GM12872 (cell line): ENCODE measurements at regions not wholly inside any gene's neighbourhood (a gene's known extent, or its start where the extent isn't known, plus 50 kb on each side); places are given as distances from the start of the nearest gene placed in this dataset.

Experiments
- TF ChIP-seq, protein P1 (sequence below): IDR thresholded peaks from 3 replicates; pipeline ENCODE4 v1.5.1; 2011; ENCODE audit warnings: low read depth, mild to moderate bottlenecking, low read length, moderate library complexity; ENCODE audit not compliant: insufficient read depth

DNA sequence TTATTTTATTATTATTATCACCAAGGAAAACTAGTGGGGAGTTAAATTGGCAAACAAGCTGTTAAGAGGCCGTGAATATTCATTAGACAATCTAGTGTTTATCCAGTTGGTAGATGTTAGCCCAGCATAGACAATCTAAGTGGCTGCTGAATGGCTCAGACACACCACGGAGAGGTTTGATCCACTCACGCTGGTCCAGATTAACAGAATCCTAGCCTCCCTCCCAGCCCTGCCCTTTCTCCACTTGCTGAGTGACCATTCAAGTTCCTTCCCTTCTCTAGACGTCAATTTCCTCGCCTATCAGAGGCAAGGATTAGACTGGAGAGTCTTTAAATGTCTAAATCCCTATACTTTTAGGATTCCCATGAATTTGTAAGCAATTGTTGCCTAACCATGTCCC is 80.1 kb downstream of the RRAGC start:
- TF ChIP-seq, protein P1, sequence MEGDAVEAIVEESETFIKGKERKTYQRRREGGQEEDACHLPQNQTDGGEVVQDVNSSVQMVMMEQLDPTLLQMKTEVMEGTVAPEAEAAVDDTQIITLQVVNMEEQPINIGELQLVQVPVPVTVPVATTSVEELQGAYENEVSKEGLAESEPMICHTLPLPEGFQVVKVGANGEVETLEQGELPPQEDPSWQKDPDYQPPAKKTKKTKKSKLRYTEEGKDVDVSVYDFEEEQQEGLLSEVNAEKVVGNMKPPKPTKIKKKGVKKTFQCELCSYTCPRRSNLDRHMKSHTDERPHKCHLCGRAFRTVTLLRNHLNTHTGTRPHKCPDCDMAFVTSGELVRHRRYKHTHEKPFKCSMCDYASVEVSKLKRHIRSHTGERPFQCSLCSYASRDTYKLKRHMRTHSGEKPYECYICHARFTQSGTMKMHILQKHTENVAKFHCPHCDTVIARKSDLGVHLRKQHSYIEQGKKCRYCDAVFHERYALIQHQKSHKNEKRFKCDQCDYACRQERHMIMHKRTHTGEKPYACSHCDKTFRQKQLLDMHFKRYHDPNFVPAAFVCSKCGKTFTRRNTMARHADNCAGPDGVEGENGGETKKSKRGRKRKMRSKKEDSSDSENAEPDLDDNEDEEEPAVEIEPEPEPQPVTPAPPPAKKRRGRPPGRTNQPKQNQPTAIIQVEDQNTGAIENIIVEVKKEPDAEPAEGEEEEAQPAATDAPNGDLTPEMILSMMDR, result no peak

DNA sequence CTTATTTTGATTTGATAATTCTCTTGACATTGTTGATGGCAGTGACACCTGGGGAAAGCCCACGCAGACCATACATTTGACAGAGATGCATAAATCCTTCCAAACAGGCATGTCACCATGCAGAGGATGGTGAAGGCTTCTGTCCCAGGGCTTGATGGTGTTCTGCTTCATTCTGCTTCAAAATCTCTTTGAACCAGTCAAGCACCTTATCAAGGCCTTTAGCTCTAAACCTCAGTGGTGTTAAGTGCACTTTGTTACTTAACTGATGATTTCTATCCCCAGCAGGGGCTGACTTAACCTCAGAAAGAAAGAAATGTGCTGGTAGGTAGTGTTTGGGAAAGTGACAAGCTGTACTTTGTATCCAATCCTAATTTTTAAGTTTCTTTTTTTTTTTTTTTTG is 81.1 kb downstream of the RRAGC start:
- TF ChIP-seq, protein P1, result no peak

DNA sequence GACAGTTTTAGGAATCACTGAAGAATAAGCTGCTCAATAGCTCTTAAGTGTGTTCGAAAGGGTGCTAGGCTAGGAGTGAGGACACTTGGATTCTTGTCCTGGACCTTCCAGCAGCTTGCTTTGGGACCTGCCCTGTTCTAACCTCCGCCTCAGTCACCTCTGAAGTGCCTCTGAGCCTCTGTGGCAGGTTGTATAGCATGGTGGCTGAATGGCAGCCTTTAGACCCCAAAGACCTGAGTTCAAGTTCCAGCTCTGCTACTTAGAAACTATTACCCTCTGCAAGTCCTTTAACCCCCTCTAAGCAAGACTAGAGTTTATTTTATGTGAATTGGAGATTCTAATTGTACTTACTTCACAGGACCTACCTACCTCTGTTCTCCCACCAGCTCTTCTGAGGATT is 81.5 kb downstream of the RRAGC start:
- TF ChIP-seq, protein P1, result no peak

DNA sequence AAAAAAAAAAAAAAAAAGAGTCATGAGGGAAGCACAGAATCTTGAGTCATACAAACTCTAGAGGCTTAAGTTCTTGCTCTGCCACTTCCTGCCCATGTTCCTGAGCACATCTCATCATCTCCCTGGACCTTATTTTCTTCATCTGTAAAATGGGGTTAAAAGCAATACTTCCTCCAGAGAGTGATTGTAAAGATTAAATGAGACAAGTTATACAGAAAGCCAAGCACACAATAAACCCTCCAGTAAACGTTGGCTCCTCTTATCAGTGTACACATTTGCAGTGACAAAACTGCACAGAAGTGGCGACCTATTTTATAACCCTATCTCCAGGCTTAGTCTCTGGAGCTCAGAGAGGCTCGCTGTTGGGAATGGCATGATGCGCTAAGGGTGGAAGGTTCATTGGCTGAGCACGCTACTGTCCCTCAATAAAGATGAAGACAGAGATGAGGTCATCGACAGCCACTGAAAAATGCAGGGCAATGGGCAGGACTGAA is 82.1 kb downstream of the RRAGC start:
- TF ChIP-seq, protein P1, result no peak

DNA sequence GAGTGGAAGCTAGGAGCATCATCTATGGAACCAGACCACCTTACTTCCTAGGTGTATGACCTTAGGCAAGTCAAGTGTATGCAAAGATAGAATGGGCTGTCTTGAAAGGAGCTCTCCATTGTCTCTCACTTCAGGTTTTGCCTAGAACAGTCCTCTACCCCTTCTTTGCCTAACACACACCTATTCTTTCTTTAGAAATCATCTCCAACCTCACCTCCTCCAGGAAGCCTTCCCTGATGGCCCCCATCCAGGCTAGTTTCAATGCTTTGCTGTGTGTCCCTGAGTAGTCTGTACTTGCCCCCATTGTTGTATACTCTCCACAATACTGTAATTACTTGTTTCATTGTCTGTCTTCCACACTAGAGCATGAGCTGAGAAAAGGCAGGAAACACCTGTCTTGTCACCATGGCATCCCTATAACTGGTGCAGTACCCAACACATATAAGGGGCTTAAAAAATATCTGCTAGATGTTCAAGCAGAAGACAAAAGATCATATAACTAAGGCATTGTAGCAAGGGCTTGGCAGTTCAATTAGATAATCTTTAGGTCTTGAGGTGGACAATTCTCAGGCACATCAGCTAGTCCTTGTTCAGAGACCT is 83.0 kb downstream of the RRAGC start:
- TF ChIP-seq, protein P1, result no peak

DNA sequence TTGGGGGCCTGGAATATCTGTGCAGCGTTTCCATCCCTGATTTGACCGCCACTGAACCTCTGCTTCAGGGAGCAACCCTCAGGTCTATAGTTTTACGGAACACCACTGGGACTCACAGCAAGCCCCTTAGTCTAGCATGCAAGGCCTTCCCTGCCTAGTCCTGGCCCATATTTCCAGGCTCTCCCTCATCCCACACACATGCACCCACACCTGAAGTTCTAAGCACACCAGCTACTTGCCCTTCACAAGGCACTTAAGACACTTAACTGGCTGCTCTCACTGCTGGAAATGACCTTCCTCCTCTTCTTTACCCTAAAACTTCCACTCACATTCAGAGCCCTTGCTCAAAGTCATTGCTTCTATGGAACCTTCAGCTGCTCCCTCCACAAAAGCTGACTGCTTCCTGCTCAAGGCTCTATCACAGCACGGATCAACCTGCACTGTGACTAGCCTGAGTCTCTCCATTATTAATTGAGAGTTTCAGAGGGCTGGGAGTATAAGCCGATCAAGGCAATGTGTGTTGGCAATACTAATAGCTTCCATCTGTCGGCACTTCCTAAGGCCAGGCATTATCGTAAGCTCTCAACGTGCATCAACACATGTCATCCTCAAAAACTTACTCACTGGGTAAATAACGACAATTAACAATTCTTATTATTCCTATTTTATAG is 84.3 kb downstream of the RRAGC start:
- TF ChIP-seq, protein P1, result no peak

DNA sequence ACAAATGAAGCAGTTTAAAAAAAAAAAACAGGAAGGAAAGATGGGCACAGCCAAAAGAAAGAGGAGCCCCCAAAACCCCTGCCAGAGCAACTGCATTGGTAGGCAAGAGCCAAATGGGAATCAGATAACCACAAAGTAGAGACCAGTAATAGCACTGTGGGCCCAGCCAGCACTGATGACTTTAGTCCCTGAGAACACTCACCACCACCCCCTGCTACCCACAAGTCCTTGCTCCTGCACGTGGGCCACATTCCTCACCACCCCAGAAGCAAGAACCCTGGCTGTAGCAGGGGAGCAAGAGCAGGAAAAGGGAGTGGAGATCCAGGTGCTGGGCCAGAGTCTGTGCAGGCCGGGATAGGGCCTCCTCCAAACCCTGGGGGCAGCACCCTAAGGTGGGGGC is 86.1 kb downstream of the RRAGC start:
- TF ChIP-seq, protein P1, result no peak
